Keratinocyte (primary cell): ENCODE measurements at regions not wholly inside any gene's neighbourhood (a gene's known extent, or its start where the extent isn't known, plus 50 kb on each side); places are given as distances from the start of the nearest gene placed in this dataset.

ENCODE experiments used
- DNase-seq: peaks from one replicate; pipeline ENCODE4 v3.0.0-alpha.2; 2011; ENCODE audit warnings: low read depth, missing footprints, low spot score
- FAIRE-seq: peaks from 2 replicates; lab custom pipeline; 2011; peaks lifted over from hg19 to GRCh38; lab: Jason Lieb, UNC
- H2AFZ ChIP-seq: 2 replicates; pipeline ENCODE4 v1.6.0; 2012; ENCODE audit warnings: low read length, control low read depth, inconsistent platforms; ENCODE audit not compliant: control insufficient read depth
- H3K27ac ChIP-seq: 2 replicates; pipeline ENCODE4 v1.5.1; 2011; ENCODE audit warnings: low read length; ENCODE audit not compliant: control insufficient read depth, insufficient read depth
- H3K27me3 ChIP-seq: 3 replicates; pipeline ENCODE4 v1.6.0; 2011; ENCODE audit warnings: low read length; ENCODE audit not compliant: control insufficient read depth, insufficient read depth; ENCODE audit errors: extremely low read depth
- H3K36me3 ChIP-seq, 2 experiments: 2 replicates in 1 of 2; 3 replicates in 1 of 2; pipeline ENCODE4 v1.5.1; 2011; ENCODE audit warnings: low read length in 2 of 2, mild to moderate bottlenecking in 1 of 2; ENCODE audit not compliant: control insufficient read depth in 2 of 2, insufficient read depth in 2 of 2; ENCODE audit errors: extremely low read depth in 1 of 2
- H3K4me1 ChIP-seq: 3 replicates; pipeline ENCODE4 v1.5.1; 2011; ENCODE audit warnings: low read length; ENCODE audit not compliant: control insufficient read depth, insufficient read depth; ENCODE audit errors: extremely low read depth
- H3K4me2 ChIP-seq: 3 replicates; pipeline ENCODE4 v1.6.0; 2011; ENCODE audit warnings: low read depth, low read length; ENCODE audit not compliant: control insufficient read depth, insufficient read depth; ENCODE audit errors: extremely low read depth
- H3K4me3 ChIP-seq, 3 experiments: fragments of 200-600 bp in 1 of 3; sonication (generic) in 1 of 3; 2 replicates in 2 of 3; 3 replicates in 1 of 3; pipeline ENCODE4 v1.5.1; 2011 to 2016; ENCODE audit warnings: low read length in 3 of 3, mild to moderate bottlenecking in 3 of 3, control low read depth in 2 of 3, inconsistent platforms in 1 of 3, low read depth in 1 of 3, mixed read lengths in 1 of 3, mixed run types in 1 of 3, moderate library complexity in 1 of 3; ENCODE audit not compliant: control insufficient read depth in 2 of 3, insufficient read depth in 2 of 3; ENCODE audit errors: extremely low read depth in 1 of 3
- H3K79me2 ChIP-seq: 2 replicates; pipeline ENCODE4 v1.6.0; 2012; ENCODE audit warnings: low read length; ENCODE audit not compliant: control insufficient read depth, insufficient read depth
- H3K9ac ChIP-seq: 3 replicates; pipeline ENCODE4 v1.6.0; 2011; ENCODE audit warnings: low read length; ENCODE audit not compliant: control insufficient read depth, insufficient read depth; ENCODE audit errors: extremely low read depth
- H3K9me1 ChIP-seq: 3 replicates; pipeline ENCODE4 v1.6.0; 2011; ENCODE audit warnings: low read length; ENCODE audit not compliant: control insufficient read depth, insufficient read depth; ENCODE audit errors: extremely low read depth
- H3K9me3 ChIP-seq: 2 replicates; pipeline ENCODE4 v1.5.1; 2012; ENCODE audit warnings: low read depth, low read length; ENCODE audit not compliant: control insufficient read depth
- H4K20me1 ChIP-seq: 3 replicates; pipeline ENCODE4 v1.6.0; 2011; ENCODE audit warnings: low read length; ENCODE audit not compliant: control insufficient read depth, insufficient read depth; ENCODE audit errors: extremely low read depth
- EZH2 ChIP-seq: IDR thresholded peaks from one replicate; pipeline ENCODE4 v1.6.1; 2012; ENCODE audit warnings: inconsistent platforms, mild to moderate bottlenecking, low read length, moderate library complexity
- dilution Hi-C: fragments of 300-500 bp; cut with MboI; formaldehyde crosslinking; loops from one replicate; pipeline ENCODE4 v1.7.0; 2020; ENCODE audit warnings: low sequenced_read_pairs; ENCODE audit not compliant: extremely low pct_ligation_motif_present
- TF ChIP-seq, protein P1 (sequence below), 3 experiments: IDR thresholded peaks in 1 of 3; conservative IDR thresholded peaks in 1 of 3; optimal IDR thresholded peaks in 1 of 3; 2 replicates in 2 of 3; 3 replicates in 1 of 3; pipeline versions ENCODE3 to v1.5.1; 2011; ENCODE audit warnings: low read length in 3 of 3, mild to moderate bottlenecking in 3 of 3, moderate library complexity in 2 of 3, control low read depth in 1 of 3, inconsistent platforms in 1 of 3; ENCODE audit not compliant: insufficient read depth in 2 of 3; ENCODE audit errors: extremely low read depth in 1 of 3

DNA sequence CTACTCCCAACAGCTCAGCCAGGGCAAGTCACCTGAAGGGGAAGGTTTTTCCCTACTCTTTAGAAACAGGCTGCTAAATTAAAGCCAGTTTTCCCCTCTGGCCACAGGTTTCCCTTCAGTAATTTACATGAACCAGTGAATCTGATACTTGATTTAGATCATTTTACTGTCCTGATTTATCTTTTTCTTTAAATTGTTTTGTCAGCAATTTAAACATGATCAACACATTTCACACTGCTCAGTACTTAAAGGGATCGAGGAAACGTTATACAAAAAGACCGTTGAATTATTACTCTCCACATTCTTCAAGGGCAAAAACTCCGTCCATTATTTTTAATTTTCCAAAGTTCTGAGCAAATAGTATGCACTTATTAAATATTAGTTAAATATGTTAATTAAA, 1165.7 kb upstream of the GYPC start:
- Histone ChIP-seq H3K36me3 (no peaks in the 10 kb centered on the region), H4K20me1 (no peaks in the 10 kb centered on the region), H3K4me3 (no peak overlapping the region), H3K9me3 (no peaks in the 10 kb centered on the region), H3K9me1 (no peaks in the 10 kb centered on the region), H3K27me3 (no peaks in the 10 kb centered on the region), H2AFZ (no peak overlapping the region), H3K79me2 (no peaks in the 10 kb centered on the region), H3K4me2 (no peak overlapping the region), H3K27ac (no peak overlapping the region), H3K9ac (no peak overlapping the region), H3K4me1 (no peaks in the 10 kb centered on the region)
- FAIRE-seq (no peak), DNase-seq (no peak)
- dilution Hi-C loops: no loop called here
- no peak for TF ChIP-seq EZH2
- TF ChIP-seq, protein P1, sequence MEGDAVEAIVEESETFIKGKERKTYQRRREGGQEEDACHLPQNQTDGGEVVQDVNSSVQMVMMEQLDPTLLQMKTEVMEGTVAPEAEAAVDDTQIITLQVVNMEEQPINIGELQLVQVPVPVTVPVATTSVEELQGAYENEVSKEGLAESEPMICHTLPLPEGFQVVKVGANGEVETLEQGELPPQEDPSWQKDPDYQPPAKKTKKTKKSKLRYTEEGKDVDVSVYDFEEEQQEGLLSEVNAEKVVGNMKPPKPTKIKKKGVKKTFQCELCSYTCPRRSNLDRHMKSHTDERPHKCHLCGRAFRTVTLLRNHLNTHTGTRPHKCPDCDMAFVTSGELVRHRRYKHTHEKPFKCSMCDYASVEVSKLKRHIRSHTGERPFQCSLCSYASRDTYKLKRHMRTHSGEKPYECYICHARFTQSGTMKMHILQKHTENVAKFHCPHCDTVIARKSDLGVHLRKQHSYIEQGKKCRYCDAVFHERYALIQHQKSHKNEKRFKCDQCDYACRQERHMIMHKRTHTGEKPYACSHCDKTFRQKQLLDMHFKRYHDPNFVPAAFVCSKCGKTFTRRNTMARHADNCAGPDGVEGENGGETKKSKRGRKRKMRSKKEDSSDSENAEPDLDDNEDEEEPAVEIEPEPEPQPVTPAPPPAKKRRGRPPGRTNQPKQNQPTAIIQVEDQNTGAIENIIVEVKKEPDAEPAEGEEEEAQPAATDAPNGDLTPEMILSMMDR (optimal IDR thresholded peaks at IDR 0.05 in 1 of 3, IDR thresholded peaks at IDR 0.05 in 1 of 3, conservative IDR thresholded peaks at IDR 0.05 in 1 of 3; ENCODE audit: extremely low read depth in 1 of 3, insufficient read depth in 2 of 3, low read length in 3 of 3): no peak

DNA sequence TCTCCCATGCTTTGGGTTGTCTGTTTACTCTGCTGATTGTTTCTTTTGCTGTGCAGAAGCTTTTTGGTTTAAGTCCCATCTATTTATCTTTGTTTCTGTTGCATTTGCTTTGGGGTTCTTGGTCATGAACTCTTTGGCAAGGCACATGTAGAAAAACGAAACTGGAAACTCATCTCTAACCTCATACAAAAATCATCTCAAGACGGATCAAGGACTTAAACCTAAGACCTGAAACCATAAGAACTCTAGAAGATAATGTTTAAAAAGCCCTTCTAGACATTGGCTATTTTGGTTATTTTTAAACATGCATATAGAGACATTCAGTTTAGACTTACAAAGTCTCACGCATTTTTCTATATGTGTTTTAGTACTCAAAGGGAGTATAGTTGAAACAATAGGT, 1164.3 kb upstream of the GYPC start:
- H3K27me3 ChIP-seq: no peaks in the 10 kb centered on the region
- FAIRE-seq: no peak
- H4K20me1 ChIP-seq: no peaks in the 10 kb centered on the region
- no peak overlapping the region for H3K4me2 ChIP-seq
- no peak overlapping the region for H3K27ac ChIP-seq
- DNase-seq: no peak
- no peaks in the 10 kb centered on the region for H3K9me3 ChIP-seq
- H3K4me3 ChIP-seq: no peak overlapping the region
- no peaks in the 10 kb centered on the region for H3K4me1 ChIP-seq
- dilution Hi-C loops: no loop called here
- H3K36me3 ChIP-seq: no peaks in the 10 kb centered on the region
- H3K9ac ChIP-seq: no peak overlapping the region
- TF ChIP-seq EZH2: no peak
- TF ChIP-seq, protein P1 (optimal IDR thresholded peaks at IDR 0.05 in 1 of 3, IDR thresholded peaks at IDR 0.05 in 1 of 3, conservative IDR thresholded peaks at IDR 0.05 in 1 of 3; ENCODE audit: extremely low read depth in 1 of 3, insufficient read depth in 2 of 3, low read length in 3 of 3): no peak
- no peak overlapping the region for H2AFZ ChIP-seq
- no peaks in the 10 kb centered on the region for H3K9me1 ChIP-seq
- H3K79me2 ChIP-seq: no peaks in the 10 kb centered on the region
